Tibial nerve (tissue), 3 donors: ENCODE measurements at regions not wholly inside any gene's neighbourhood (a gene's known extent, or its start where the extent isn't known, plus 50 kb on each side); places are given as distances from the start of the nearest gene placed in this dataset.

ENCODE experiments used
- CTCF ChIP-seq, 5 experiments: fragments of 200-600 bp in 3 of 5; fragments of 450-650 bp in 2 of 5; sonication (generic) in 3 of 5; IDR thresholded peaks; one replicate each; pipeline ENCODE4 v1.5.1; 2016 to 2019; ENCODE audit warnings: antibody characterized with exemption in 5 of 5, mild to moderate bottlenecking in 3 of 5, moderate library complexity in 2 of 5
- POLR2A ChIP-seq, 2 donors: fragments of 450-650 bp; IDR thresholded peaks; one replicate each; pipeline ENCODE4 v1.6.1; 2017; ENCODE audit warnings: antibody characterized with exemption in 2 of 2, mild to moderate bottlenecking in 2 of 2, moderate library complexity in 2 of 2

- TF ChIP-seq CTCF (IDR thresholded peaks at IDR 0.05) (no peak), POLR2A (IDR thresholded peaks at IDR 0.05) (no peak)
Measured at GRCh38 chr1:200231787-200232231, 178.0 kb downstream of the ZNF281 start.
